ENCODE measurements at regions not wholly inside any gene's neighbourhood (a gene's known extent, or its start where the extent isn't known, plus 50 kb on each side); places are given as distances from the start of the nearest gene placed in this dataset.

GRCh38 chr4:11487139-11487538 is 58.4 kb upstream of the HS3ST1 start:
- no peaks in the 10 kb centered on the region for H3K79me2 ChIP-seq (replicated peaks; ENCODE audit: insufficient read depth)
- Mint-ChIP-seq H3K4me3 (no peak overlapping the region), H3K27me3 (ENCODE audit: insufficient read depth, low read depth, poor library complexity) (peaks cover 1% of the 10 kb centered on the region), H3K9me3 (no peaks in the 10 kb centered on the region), H3K4me1 (no peaks in the 10 kb centered on the region), H3K36me3 (ENCODE audit: low read depth) (no peaks in the 10 kb centered on the region), H3K27ac (no peak overlapping the region)
- H2AFZ ChIP-seq: no peak overlapping the region
- H3K9me2 ChIP-seq (ENCODE audit: insufficient read depth): peaks cover 8% of the 10 kb centered on the region; the same call in 1 of the 2 replicates
- no peaks in the 10 kb centered on the region for H3K4me1 ChIP-seq (ENCODE audit: insufficient read depth)
- H3K4me2 ChIP-seq: no peak overlapping the region
- ATAC-seq (no peak), DNase-seq (ENCODE audit: low spot score) (no peak)
- H3K27me3 ChIP-seq (ENCODE audit: insufficient read depth): no peaks in the 10 kb centered on the region
- TF ChIP-seq ZNF462 (CRISPR knock-in tag; IDR thresholded peaks at IDR 0.05) (no peak), CREB1 (CRISPR knock-in tag; IDR thresholded peaks at IDR 0.05; ENCODE audit: low read depth) (no peak), EZH2 (IDR thresholded peaks at IDR 0.05; ENCODE audit: low read depth, unreplicated experiment) (no peak), STAT1 (IDR thresholded peaks at IDR 0.05; ENCODE audit: unreplicated experiment) (no peak)
- TF ChIP-seq, protein P1, sequence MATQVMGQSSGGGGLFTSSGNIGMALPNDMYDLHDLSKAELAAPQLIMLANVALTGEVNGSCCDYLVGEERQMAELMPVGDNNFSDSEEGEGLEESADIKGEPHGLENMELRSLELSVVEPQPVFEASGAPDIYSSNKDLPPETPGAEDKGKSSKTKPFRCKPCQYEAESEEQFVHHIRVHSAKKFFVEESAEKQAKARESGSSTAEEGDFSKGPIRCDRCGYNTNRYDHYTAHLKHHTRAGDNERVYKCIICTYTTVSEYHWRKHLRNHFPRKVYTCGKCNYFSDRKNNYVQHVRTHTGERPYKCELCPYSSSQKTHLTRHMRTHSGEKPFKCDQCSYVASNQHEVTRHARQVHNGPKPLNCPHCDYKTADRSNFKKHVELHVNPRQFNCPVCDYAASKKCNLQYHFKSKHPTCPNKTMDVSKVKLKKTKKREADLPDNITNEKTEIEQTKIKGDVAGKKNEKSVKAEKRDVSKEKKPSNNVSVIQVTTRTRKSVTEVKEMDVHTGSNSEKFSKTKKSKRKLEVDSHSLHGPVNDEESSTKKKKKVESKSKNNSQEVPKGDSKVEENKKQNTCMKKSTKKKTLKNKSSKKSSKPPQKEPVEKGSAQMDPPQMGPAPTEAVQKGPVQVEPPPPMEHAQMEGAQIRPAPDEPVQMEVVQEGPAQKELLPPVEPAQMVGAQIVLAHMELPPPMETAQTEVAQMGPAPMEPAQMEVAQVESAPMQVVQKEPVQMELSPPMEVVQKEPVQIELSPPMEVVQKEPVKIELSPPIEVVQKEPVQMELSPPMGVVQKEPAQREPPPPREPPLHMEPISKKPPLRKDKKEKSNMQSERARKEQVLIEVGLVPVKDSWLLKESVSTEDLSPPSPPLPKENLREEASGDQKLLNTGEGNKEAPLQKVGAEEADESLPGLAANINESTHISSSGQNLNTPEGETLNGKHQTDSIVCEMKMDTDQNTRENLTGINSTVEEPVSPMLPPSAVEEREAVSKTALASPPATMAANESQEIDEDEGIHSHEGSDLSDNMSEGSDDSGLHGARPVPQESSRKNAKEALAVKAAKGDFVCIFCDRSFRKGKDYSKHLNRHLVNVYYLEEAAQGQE (IDR thresholded peaks at IDR 0.05; ENCODE audit: unreplicated experiment): no peak
- TF ChIP-seq, protein P2, sequence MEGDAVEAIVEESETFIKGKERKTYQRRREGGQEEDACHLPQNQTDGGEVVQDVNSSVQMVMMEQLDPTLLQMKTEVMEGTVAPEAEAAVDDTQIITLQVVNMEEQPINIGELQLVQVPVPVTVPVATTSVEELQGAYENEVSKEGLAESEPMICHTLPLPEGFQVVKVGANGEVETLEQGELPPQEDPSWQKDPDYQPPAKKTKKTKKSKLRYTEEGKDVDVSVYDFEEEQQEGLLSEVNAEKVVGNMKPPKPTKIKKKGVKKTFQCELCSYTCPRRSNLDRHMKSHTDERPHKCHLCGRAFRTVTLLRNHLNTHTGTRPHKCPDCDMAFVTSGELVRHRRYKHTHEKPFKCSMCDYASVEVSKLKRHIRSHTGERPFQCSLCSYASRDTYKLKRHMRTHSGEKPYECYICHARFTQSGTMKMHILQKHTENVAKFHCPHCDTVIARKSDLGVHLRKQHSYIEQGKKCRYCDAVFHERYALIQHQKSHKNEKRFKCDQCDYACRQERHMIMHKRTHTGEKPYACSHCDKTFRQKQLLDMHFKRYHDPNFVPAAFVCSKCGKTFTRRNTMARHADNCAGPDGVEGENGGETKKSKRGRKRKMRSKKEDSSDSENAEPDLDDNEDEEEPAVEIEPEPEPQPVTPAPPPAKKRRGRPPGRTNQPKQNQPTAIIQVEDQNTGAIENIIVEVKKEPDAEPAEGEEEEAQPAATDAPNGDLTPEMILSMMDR (conservative IDR thresholded peaks at IDR 0.05; ENCODE audit: low read depth in 2 of 2): no peak
- no peaks in the 10 kb centered on the region for H3F3A ChIP-seq (replicated peaks; ENCODE audit: low read depth)
- no peaks in the 10 kb centered on the region for H4K20me1 ChIP-seq (replicated peaks; ENCODE audit: insufficient read depth)
- H3K4me3 ChIP-seq: no peak overlapping the region
- H3K36me3 ChIP-seq (ENCODE audit: insufficient read depth): no peaks in the 10 kb centered on the region
- H3K27ac ChIP-seq (ENCODE audit: low read depth): no peak overlapping the region
